Activated CD8-positive, alpha-beta memory T cell treated with anti-CD3 and anti-CD28 coated beads, Interleukin-2, amount 50 U/mL, for 1 hour (primary cell): ENCODE measurements at regions not wholly inside any gene's neighbourhood (a gene's known extent, or its start where the extent isn't known, plus 50 kb on each side); places are given as distances from the start of the nearest gene placed in this dataset.
"Not testable (repeated sequence)": the region's sequence is repeated elsewhere in the genome, so short reads cannot be mapped to it uniquely, and the experiment has no call there.

ENCODE experiments used
- DNase-seq: peaks from one replicate; pipeline ENCODE4 v3.0.0-alpha.2; 2020; ENCODE audit errors: extremely low read depth

GRCh38 chr5:99019812-99020697, 91.2 kb upstream of the CHD1 start:
- DNase-seq: no peak

- no peak for DNase-seq
Observed at GRCh38 chr5:99019254-99019653, 90.4 kb upstream of the CHD1 start.

DNA sequence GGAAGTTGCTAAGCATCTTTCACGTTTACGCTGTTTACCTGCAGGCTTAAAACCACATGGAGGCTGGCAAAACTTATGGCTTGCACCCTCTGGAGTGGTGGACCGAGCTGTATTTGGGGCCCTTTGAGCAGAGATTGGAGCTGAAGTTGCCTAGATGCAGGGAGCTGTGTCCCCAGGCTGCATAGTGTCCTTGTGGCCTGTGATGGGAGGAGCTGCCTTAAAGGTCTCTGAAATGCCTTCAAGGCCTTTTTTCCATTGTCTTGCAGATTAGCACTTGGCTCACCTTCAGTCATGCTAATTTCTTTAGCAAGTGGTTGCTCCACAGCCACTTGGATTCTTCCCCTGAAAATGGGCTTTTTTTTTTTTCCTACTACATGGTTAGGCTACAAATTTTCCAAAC, 81.5 kb upstream of the CHD1 start:
- no peak for DNase-seq

- DNase-seq: not testable (repeated sequence)
Observed at GRCh38 chr5:99008009-99008408, 79.2 kb upstream of the CHD1 start.

- DNase-seq: no peak
Observed at GRCh38 chr5:99005506-99005905, 76.7 kb upstream of the CHD1 start.

DNA sequence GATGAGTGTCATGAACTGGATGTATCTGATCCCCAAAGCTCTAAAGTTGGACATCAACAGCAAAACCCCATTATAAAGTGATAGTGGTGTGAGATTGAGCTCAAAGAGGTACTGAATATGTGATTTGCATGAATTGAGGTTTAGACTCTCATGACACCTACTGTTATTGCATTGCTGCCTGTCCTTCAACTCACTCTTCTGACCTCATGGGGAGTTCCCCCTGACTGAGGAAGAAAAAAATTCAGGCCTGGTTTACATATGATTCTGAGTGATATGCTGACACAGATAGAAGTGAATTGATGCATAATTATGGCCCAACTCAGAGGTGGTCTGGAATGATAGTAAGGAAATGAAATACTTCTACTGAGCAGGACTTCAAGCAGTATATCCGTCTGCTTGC, 76.2 kb upstream of the CHD1 start:
- DNase-seq: no peak

DNA sequence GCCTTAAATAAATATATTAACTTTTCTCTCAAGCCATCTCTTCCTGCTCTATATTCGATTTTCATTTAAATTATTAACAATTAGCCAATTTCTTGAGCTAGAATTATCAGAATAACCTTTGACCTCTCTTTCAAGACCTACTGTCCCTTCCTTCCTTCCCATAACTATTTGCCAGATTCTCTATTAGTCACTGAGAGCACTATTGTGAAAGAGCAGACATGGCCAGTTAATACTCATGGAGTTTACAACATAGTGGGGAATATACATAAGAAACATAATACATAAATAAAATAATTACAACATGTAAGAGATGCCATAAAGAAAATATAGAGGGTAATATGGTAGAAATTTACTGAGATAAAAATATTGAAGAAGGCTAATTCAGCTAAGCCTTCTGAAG, 72.1 kb upstream of the CHD1 start:
- no peak for DNase-seq

- DNase-seq: no peak
Observed at GRCh38 chr5:99000221-99000620, 71.4 kb upstream of the CHD1 start.

- DNase-seq: no peak
Observed at GRCh38 chr5:98999631-99000030, 70.8 kb upstream of the CHD1 start.

DNA sequence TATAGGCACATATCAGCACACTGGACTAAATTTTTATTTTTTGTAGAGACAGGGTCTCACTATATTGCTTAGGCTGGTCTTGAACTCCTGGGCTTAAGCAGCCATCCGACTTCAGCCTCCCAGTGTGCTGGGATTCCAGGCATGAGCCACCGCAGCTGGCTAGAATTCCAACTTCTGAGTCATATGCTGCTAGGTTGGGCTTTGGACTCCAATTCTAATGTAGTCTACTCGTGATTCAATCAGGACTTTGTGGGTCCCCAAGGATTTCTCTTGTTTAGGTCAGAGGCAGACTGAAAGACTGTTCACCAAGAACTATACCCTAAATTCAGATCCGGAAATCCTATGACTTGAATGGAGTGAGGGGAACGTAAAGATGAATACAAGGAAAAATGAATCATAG, 68.2 kb upstream of the CHD1 start:
- DNase-seq: no peak

- no peak for DNase-seq
Observed at GRCh38 chr5:98994611-98995010, 65.8 kb upstream of the CHD1 start.

DNA sequence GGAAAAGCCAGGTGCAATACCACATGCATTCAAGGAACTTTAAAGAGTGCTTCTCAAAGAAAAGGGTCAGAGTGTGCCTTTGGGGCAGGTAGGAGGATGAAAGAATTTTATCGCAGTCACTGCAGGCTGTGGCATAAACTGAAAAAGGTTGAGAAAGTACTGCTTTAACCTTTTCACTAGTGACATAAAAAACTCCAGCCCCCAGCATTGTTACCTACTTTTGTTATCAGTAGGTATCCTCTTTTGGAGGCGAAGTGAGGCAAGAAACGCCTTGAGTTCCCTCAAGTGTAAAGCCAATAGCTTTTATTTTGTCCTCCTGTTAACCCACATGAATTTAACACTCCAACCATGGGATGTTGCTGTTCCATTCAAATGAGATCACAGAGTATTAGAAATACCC, 64.7 kb upstream of the CHD1 start:
- no peak for DNase-seq

GRCh38 chr5:98992552-98992951, 63.7 kb upstream of the CHD1 start:
- no peak for DNase-seq

DNA sequence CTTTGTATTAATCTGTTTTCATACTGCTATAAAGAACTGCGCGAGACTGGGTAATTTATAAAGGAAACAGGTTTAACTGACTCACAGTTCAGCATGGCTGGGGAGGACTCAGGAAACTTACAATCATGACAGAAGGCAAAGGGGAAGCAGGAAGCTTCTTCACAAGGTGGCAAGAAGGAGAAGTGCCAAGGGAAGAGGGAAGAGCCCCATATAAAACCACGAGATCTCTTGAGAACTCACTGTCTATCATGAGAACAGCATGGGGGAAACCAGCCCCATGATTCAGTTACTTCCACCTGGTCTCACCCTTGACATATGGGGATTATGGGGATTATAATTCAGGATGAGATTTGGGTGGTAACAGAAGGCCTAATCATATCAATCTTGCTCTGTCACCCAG, 60.9 kb upstream of the CHD1 start:
- no peak for DNase-seq

GRCh38 chr5:98986587-98986986, 57.8 kb upstream of the CHD1 start:
- DNase-seq: no peak

- DNase-seq: no peak
Observed at GRCh38 chr5:98982880-98983279, 54.1 kb upstream of the CHD1 start.
